ENCODE measurements at regions not wholly inside any gene's neighbourhood (a gene's known extent, or its start where the extent isn't known, plus 50 kb on each side); places are given as distances from the start of the nearest gene placed in this dataset.

- DNase-seq (ENCODE audit: low read depth, low spot score) = no peak
- POLR2A ChIA-PET = no interaction called here
- CTCF ChIA-PET = no interaction called here
These were observed 269.9 kb upstream of the MSX2 start for GRCh38 chr5:174454464-174454863.

GRCh38 chr5:174454890-174455289 lies 269.5 kb upstream of the MSX2 start:
- BruUV-seq (replicated peaks) = no TSS peak
- H3K79me2 ChIP-seq (ENCODE audit: insufficient read depth, low read length) = no peaks in the 10 kb centered on the region
- no peak overlapping the region for H3K4me3 ChIP-seq (replicated peaks in 1 of 2; ENCODE audit: low read depth in 1 of 2, low read length in 2 of 2)
- H3K27me3 ChIP-seq (ENCODE audit: insufficient read depth, low read length) = 0 out of 2 replicates have a peak, but pooled peaks cover 5% of the 10 kb centered on the region
- DNase-seq (ENCODE audit: low read depth, low spot score) (no peak), ATAC-seq (no peak)
- no peaks in the 10 kb centered on the region for H3K36me3 ChIP-seq (ENCODE audit: control insufficient read depth in 1 of 2, insufficient read depth in 2 of 2, low read length in 2 of 2)
- intact Hi-C loops (cut with micrococcal nuclease) = no loop called here
- H3K9ac ChIP-seq (ENCODE audit: low read length) = no peak overlapping the region
- POLR2A ChIA-PET = no interaction called here
- no peaks in the 10 kb centered on the region for H3K9me2 ChIP-seq (ENCODE audit: insufficient read depth)
- RAD21 ChIA-PET (ENCODE audit: low non-redundant PET in 1 of 2, low total read pairs in 2 of 2, uncharacterized antibody in 2 of 2, unreplicated experiment in 2 of 2) = no interaction called here
- TF ChIP-seq ELF1 (IDR thresholded peaks at IDR 0.05; ENCODE audit: borderline replicate concordance, low read depth) = no peak
- no peak for TF ChIP-seq JUND (IDR thresholded peaks at IDR 0.05)
- no peak for TF ChIP-seq CEBPB (IDR thresholded peaks at IDR 0.05; ENCODE audit: low read depth)
- TF ChIP-seq EGR1 (IDR thresholded peaks at IDR 0.05; ENCODE audit: low read depth) = no peak
- no peak for TF ChIP-seq FOSL1 (IDR thresholded peaks at IDR 0.05; ENCODE audit: low read depth)
- peaks cover 0 to 4% of the 10 kb centered on the region in 2 experiments; a peak in 2 of 4 replicates for H3K4me1 ChIP-seq (ENCODE audit: control insufficient read depth in 1 of 2, insufficient read depth in 2 of 2, low read length in 2 of 2)
- no peak overlapping the region for H2AFZ ChIP-seq (ENCODE audit: low read depth, low read length, poor library complexity, severe bottlenecking)
- H3K9me3 ChIP-seq (ENCODE audit: control insufficient read depth in 1 of 2, insufficient read depth in 1 of 2, low read depth in 1 of 2, low read length in 2 of 2) = no peaks in the 10 kb centered on the region
- CTCF ChIA-PET = no interaction called here
- H4K20me1 ChIP-seq (ENCODE audit: insufficient read depth) = no peaks in the 10 kb centered on the region
- H3K27ac ChIP-seq (ENCODE audit: low read depth, low read length) = no peak overlapping the region
- H3K4me2 ChIP-seq (ENCODE audit: low read length) = no peak overlapping the region

More at GRCh38 chr5:174454464-174454863, 269.9 kb upstream of the MSX2 start:
- no peak overlapping the region for H2AFZ ChIP-seq (ENCODE audit: low read depth, low read length, poor library complexity, severe bottlenecking)
- no TSS peak for BruUV-seq (replicated peaks)
- intact Hi-C loops (cut with micrococcal nuclease) = no loop called here
- no peaks in the 10 kb centered on the region for H3K36me3 ChIP-seq (ENCODE audit: control insufficient read depth in 1 of 2, insufficient read depth in 2 of 2, low read length in 2 of 2)
- RAD21 ChIA-PET (ENCODE audit: low non-redundant PET in 1 of 2, low total read pairs in 2 of 2, uncharacterized antibody in 2 of 2, unreplicated experiment in 2 of 2) = no interaction called here
- no peak overlapping the region for H3K9ac ChIP-seq (ENCODE audit: low read length)
- H3K9me2 ChIP-seq (ENCODE audit: insufficient read depth) = no peaks in the 10 kb centered on the region
- no peak overlapping the region for H3K4me3 ChIP-seq (replicated peaks in 1 of 2; ENCODE audit: low read depth in 1 of 2, low read length in 2 of 2)
- no peaks in the 10 kb centered on the region for H3K9me3 ChIP-seq (ENCODE audit: control insufficient read depth in 1 of 2, insufficient read depth in 1 of 2, low read depth in 1 of 2, low read length in 2 of 2)
- ATAC-seq = no peak
- H3K27me3 ChIP-seq (ENCODE audit: insufficient read depth, low read length) = 0 out of 2 replicates have a peak, but pooled peaks cover 5% of the 10 kb centered on the region
- H4K20me1 ChIP-seq (ENCODE audit: insufficient read depth) = no peaks in the 10 kb centered on the region
- TF ChIP-seq MAX (IDR thresholded peaks at IDR 0.05) = no peak
- TF ChIP-seq ZFX (IDR thresholded peaks at IDR 0.05) = no peak
- TF ChIP-seq RAD21 (IDR thresholded peaks at IDR 0.05; ENCODE audit: low read depth) = no peak
- no peak for TF ChIP-seq TCF7L2 (IDR thresholded peaks at IDR 0.05; ENCODE audit: borderline replicate concordance, extremely low read depth, insufficient read depth, insufficient read length)
- no peak for TF ChIP-seq SP1 (IDR thresholded peaks at IDR 0.05; ENCODE audit: low read depth)
- H3K4me1 ChIP-seq (ENCODE audit: control insufficient read depth in 1 of 2, insufficient read depth in 2 of 2, low read length in 2 of 2) = peaks cover 0 to under 1% of the 10 kb centered on the region in 2 experiments; a peak in 1 of 4 replicates
- no peaks in the 10 kb centered on the region for H3K79me2 ChIP-seq (ENCODE audit: insufficient read depth, low read length)
- H3K4me2 ChIP-seq (ENCODE audit: low read length) = no peak overlapping the region
- H3K27ac ChIP-seq (ENCODE audit: low read depth, low read length) = no peak overlapping the region

Measured in HCT116 (cell line).